Left forelimb (tissue), 1 donor: ENCODE measurements at regions not wholly inside any gene's neighbourhood (a gene's known extent, or its start where the extent isn't known, plus 50 kb on each side); places are given as distances from the start of the nearest gene placed in this dataset.
"Not testable (repeated sequence)": the region's sequence is repeated elsewhere in the genome, so short reads cannot be mapped to it uniquely, and the experiment has no call there.

Experiments used
- DNase-seq: peaks from one replicate; pipeline ENCODE4 v3.0.0-alpha.2; 2018; ENCODE audit warnings: low spot score

DNA sequence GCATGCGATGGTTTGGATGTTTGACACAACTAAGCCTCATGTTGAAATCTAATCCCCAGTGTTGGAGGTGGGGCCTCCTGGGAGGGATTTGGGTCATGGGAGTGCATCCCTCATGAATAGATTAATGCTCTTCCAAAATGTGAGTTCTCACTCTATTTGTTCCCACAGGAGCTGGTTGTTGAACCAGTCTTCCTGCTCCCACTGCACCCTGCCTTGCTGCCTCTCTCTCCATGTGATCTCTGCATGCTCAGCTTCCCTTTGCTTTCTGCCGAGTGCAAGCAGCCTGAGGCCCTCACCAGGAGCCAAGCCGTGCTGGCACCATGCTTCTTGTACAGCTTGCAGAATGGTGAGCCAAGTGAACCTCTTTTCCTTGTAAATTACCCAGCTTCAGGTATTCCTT, 206.8 kb downstream of the VAPA start:
- no peak for DNase-seq

DNA sequence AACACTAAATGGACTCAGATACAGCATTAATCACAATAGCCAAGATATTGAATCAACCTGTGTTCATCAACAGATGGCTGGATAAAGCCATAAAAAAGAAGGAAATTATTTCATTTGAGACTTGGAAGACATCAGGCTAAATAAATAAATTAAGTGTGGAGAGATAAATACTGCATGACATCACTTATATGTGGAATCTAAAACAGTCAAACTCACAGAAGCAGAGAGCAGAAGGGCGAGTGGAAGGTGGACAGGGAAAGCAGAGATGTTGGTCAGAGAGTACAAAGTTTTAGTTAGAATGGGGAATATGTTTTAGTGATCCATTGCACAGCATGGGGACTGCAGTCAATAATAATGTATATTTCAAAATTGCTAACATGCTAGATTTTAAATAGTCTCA, 207.2 kb downstream of the VAPA start:
- no peak for DNase-seq

DNA sequence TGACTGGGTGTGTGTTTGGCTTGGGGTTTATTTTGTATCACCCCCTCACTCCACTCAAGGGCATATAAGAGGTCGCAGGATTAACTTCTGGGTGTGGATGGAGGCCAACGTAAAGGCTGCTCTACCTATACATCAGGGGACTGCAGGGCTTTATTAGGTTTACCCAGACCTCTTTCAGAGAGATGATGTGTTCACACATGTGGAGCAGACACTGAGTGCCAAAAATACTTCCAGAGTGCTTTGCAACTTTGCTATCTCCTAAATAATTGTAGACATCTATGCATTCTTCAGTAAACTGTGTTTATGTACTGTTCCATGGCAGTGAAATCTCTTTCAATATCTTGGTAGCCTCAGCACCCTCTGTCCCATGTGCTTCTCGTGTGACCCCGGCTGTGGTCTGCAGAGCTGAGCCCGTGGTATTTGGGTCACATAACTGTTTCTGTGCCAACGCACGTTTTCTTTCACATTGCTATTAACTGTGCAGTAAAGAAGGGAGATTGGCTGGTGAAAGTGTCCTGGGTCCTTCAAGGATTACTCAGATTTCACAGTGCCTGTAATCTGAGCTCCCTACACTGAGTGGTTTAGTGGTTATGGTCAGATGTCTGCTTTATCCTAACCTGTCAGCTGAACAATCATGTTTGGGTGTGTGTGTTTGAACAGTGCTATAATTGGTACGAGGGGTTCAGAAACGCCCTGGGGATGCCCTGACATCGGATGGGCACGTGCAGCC, 208.1 kb downstream of the VAPA start:
- DNase-seq, result no peak

DNA sequence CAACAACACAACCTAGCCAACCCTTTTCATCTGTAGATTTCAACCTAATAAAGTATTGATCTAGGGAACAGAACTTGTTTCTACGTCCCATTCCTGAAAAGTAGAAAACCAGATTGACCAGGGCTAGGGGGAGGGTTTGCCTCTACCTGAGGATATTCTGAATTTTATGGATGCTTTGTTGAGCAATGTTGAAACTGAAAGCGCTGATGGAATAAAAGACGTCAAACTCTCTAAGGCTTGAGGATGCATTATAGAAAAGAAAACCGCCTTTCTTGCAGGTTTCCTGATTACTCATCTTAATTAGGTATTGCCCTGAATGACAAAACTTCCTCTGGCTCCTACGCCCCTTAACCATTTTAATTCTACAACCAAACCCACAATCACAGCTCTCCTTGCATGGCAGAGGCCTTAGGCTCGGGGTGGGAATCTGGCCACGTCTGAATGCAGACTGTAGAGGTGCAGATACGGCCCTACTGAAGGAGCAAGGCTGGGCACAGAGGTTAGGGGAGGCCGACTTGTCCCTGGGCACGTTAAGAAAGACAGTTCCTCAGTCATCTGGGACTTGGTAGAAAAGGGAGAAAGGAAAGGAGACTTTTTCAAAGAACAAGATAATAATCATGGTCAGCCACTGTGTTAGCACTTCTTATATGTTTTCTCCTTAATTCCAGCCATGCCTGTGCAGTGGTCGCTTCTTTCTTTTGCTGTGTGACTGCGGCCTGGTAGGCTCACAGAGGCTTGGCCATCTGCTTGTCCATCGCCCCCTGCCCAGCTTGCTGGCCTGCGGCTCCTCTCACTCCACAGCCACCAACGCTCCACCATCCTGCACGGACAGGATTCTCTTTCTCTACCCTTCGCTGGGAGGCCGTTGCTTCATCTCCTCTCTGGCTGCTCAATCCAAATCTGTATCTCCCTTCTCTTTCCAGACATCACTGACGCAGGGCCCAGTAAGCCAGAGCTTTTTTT, 209.5 kb downstream of the VAPA start:
- DNase-seq, result no peak

DNA sequence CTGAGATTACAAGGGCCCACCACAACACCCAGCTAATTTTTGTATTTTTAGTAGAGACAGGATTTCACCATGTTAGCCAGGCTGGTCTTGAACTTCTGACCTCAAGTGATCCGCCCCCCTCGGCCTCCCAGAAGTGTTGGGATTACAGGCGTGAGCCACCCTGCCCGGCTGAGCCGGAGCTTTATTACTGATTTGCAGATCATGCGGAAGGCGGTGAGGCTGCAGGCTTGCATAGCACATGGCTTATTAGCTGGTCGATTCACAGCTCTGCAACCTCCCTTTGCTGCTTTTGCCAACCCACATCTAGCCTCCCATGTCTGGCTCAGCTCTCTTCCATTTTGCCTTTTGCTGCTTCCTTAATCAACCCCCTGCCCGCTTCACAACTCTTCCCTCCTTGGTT, 210.3 kb downstream of the VAPA start:
- no peak for DNase-seq

DNA sequence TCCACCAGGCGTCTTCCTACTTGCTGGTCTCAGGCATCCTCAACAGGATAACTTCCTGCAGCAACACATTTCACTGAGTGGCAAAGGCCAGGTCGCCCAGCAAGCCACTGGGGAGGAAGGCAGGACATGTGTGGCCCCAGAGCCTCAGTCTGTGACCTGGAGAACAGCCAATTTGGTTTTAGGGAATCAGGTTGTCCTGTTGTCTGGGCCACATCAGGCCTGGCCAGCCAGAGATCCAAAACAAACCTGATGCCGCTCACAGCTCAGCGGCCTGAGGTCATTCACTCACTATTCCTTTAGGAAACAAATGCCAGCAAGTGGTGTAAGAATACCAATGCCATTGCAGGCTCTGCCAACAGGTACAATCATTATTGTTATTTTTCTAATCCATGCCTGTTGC, 210.7 kb downstream of the VAPA start:
- DNase-seq, result no peak

DNA sequence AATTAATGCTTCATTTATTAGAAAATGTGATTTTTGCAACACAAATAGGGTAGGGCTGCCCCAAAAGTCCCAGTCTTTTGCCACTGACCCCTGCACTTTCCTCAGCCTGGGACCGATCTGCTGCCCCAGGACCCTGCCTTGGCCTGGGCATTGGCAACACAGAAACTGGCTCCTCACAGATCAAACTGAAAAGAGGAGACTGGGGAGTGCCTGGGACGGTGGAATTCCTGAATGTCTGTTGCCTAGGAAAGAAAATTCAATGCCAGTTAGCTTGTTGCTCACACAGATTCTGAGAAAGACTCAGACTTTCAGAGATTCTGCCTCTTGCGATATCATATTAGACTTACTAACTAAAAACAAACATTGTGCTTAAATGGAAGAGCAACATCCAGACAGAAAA, 211.2 kb downstream of the VAPA start:
- no peak for DNase-seq

DNA sequence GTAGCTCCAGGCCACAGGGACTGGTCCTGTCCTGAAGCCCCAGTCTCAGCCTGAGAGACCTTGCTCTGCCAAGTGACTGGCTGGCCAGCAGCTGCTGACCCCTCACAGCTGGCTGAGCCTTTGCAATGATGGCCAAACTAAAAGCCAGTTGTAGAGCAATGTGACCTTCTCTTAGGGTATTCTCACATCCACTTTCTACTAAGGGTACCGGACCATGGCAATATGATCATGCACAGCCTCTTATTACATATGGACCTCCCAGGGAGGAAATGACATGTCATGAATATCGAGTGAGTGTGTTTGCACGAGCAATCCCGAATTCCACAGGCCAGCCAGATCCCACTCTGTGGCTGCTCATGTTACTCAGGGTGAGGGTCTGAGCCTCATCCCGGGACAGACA, 213.9 kb downstream of the VAPA start:
- DNase-seq, result no peak

DNA sequence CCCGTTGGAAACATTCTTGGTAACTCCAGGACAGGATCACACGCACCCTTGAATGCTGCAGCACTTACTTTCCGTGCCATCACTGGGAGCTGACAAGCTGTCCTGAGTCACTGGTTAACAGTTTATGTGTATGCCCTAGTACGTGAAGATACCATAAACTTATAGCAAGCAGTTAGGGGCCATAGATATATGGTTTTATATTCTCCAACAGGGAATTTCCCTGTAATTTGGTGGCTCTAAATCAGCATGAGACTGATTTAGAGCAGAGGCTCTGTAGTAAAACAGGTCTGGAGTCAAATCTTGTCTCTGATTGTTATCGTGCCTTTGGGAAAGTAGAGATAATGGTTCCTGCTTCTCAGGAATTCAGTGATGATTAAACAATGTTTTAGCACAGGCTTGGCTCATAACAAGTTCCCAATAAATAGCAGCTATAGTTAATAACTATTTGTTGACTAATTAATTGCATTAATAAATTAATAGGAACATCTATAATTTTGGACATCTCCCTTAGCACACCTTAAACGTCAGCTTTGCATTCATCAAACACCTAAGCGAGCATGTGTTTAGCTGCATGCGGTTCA, 215.2 kb downstream of the VAPA start:
- DNase-seq, result no peak

DNA sequence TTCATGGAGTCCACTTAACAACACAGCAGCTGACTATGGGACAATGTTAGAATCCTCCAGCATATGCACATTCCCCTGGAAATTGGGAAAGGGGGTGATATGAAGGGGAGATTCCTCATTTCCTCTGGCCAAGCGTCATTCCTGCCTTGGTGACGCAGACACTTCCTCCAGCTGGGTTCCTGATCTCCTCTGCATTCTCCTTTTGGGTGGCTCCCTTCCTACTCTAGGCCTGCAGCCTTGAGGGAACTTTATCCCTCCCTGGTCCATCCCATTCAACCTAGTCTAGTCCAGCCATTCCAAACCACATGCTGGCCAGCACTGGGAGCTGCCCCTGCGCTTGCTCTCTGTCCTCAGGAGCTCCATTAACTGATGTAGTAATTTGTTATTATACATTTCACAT, 216.8 kb downstream of the VAPA start:
- DNase-seq, result no peak

DNA sequence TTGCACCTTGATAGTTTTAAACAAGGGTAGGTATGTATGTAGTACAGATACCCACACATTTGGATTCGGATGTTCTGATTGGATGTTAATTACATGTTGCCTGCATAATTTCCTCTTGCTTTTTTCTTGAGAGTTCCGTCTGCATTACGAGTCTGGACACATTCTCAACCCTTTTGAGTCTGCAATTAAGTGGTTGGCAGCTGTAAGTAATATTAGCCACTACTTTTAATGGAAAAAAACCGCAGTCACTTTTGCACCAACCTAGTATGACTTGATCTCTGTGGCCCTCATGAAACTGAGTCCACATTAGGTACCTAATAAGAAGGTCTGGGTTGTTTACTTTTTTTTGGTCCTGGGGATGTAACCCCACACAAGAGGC, 217.3 kb downstream of the VAPA start:
- no peak for DNase-seq

DNA sequence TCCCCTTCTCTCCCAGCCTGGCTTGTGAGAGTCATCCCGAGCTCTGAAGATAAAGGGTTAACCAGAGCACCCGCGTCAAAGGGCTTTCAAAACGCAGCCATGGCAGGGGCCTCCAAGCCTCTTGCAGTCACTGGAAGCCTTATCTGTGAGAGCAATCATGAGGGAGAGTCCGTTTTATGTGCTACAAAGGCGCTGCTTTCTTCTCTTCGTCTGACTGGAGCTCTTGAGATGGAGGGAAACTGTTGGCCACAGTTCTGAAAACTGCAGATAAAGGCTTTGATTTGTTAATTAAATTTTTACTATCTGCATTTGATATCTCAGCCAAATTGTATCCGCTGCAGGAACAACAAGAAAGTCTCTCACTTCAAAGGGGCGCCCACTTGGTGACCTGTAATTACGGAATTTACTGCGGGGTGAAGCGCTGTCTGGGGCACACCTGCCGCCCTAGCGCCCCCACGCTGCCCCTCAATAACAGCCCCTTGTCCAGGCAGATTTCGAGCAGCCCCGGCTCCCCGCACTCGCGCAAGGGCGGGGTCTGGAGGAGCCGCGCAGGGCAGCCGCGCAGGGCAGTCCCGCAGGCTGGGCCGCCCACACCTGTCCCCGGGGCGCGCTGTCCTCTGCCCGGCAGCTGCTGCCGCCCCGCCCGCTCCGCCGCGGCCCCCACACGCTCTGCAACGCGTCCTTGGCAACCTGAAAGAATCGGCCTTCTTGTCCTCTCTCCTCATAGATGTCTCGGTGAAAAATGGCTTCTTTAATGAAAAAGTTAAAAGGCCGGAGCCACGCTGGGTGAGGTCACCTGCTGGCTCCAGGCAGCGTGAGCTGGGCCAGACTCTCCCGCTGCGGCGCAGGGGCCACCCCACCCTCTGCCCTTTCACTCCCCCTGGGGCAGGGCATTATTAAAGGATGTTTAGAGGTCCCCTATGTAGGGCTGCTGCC, 217.9 kb downstream of the VAPA start:
- DNase-seq, result no peak

DNA sequence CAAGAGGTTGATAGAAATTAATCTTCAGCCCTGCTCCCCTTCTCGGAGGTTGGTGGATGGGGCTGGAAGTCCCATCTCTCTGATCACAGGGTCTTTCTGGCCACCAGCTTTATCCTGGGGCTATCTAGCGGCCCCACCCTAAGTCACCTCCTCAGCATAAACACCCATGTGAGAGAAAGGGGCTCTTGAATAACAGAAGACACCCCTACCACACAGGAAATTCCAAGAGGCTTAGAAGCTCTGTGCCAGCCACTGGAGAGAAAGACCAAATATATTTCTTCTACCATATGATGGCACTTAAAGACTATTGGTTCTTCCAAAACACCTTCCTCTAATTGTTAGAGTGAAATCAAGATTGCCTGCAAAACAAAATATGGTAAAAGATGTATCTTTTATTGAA, 219.7 kb downstream of the VAPA start:
- no peak for DNase-seq

DNA sequence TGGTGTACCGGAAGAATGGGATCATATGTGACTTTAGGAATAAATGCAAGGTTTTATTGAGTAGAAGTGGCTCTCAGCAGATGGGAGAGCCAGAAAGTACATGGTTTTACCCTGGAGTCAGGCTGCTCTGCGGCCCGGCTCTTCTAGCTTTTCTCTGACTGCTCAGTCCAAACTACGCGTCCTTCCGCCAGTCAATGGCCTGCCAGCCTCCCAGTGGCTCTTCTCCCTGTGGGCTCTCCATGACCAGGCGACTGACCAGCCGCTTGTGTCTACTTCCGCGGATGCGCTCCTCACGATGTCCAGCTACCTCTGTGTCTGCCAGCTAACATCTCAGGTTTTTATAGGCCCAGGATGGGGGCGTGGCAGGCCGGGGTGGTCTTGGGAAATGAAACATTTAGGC, 220.4 kb downstream of the VAPA start:
- DNase-seq, result no peak

DNA sequence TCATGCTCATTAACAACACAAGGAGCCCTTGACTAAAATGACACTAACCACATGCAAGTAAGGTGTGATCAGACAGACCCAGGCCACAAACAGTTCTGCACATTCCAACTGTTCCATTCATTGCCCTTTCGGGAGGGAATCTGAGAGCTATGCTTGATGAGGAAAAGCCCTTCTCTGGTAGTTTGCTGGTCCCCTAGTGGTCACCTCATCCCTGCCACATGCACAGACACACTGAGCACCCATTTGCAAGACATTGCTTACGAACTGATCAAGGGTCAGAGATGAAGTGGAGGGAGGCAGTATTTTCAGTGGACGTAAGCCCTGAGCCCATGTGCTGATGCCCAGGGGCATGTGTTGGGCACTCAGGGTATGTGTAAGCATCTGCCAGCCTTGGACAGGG, 220.9 kb downstream of the VAPA start:
- DNase-seq, result not testable (repeated sequence)

DNA sequence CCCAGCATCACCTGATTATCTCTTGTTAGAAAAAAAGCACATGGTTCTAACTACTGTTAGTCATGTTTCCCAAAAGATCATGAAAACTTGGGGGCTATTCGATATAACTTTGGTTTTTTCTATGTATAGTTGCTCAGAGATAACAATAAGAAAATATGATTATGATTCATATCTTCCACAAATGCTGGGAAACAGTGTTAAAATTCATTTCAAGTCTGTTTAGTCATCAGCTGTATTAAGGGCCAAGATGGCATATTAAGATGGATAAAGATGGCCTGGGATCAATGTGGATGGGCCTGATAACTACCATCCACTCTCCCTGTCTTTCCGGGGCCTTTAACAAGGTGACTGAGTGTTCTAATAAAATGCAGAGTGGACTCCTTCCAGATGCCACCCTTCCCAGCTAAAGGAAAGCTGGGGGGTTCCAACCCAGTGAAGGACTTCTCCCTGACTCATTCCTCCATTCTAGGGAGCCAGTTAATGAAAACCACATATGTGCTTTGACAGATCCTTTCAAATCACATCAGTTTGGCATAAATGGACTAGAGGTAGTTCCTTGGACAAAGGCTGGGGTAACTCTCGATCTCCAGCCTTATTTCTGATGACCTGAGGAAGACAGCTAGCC, 221.6 kb downstream of the VAPA start:
- no peak for DNase-seq

DNA sequence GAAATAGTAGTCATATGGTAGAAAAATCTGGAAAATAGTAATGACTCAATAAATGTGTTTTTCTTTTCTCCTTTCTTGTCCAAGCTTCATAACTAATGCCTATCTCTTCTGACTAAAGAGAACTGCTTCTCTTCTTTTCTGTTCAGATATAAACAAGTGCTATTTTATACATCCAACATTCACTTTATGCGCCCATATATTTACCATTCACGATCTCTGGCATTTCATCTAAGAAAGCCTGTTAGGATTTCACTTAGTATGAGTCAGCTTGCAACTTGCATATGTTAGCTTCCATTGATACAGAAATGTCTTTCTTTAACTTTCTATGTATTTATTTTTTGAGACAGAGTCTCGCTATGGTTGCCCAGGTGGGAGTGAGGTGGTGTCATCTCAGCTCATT, 224.9 kb downstream of the VAPA start:
- DNase-seq, result no peak

DNA sequence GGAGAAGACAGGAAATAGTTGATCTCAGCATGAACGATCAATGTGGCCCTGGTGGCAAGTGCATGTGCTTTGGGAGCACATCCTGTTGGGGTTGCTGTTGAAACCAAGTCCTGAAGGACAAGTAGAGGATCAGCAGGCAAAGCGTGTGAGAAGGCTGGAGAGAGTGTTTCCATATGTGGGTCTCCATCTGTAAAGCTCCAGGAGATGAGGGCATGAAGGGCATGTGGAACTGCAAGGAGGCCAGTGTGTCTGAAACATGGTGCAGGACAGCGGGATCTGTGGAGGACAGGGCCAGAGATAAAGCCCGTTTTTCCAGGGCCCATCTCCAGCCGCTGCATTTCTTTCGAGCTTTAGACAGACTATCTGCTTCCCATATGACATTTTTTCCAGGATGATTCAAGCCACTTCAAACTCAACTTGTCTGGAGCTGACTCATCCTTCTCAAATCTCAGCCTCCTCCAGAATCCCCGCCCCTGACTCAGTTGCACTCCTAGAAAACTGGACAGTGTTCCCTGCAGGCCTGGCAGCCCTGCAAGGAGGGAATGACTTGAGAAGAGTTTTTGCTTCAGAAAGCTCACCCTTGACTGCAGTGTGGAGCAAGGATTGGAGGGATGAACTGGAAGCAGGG, 226.1 kb downstream of the VAPA start:
- no peak for DNase-seq

DNA sequence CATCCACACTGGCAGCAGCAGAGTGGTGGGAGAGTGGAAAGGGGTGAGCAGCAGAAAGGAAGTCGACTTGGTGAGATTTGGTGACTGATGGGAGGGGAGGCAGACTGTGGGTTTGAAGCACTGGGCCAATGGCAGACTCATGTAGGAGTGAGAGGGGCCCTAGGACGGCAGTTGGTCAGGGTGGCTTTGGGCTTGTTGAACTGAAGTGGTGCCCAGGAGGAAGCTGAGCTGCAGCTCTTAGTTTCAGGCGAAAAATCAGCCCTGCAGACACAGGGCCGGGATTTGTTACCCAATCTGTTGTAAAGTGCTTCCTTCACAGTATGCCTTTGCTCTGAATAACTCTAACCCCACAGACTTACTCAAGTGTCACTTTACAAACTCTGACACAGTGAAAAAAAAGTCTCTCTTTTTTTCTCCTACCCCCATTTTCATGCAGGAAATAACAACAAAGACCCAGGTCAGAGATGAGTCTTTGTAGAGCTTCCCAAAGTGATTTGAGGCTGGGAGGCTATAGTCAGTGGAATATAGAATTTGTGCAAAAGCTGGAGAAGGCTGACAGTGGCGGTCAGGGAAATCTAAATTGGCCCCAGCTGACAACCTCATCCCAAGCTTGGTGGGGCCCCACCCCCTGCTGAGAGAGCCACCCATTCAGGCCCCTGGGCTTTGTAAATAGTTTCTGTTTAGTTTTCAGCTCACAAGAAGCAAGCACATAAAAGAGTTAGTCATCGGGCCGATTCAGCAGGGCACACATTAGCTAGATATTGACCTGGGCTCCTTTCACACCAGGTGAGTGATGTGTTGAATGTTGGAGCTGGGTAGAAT, 226.9 kb downstream of the VAPA start:
- DNase-seq, result no peak

DNA sequence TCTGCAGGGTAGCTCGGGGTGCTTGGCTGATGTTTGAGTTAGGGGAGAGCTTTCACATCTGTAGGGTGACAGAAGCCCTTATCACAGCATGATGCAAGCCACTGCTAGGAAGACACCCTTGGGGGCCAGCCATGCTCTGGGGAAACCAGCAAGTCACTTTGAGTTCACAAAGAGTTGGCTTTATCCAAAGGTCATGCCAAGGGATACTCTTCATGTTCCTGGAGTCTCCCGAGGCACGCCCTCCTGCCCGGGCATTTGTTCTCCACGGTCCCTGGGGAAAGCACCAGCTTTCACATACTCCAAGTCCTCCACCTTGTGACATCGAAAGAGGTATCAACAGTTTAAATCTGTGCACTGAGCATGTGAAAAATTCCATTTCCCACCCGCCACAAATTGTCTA, 227.7 kb downstream of the VAPA start:
- DNase-seq, result peak; percentile 47
